Endothelial cell of umbilical vein (primary cell): ENCODE measurements at regions not wholly inside any gene's neighbourhood (a gene's known extent, or its start where the extent isn't known, plus 50 kb on each side); places are given as distances from the start of the nearest gene placed in this dataset.

Experiments
- BruUV-seq: library from RNA; stranded (reverse); fragments of 400-500 nt; replicated peaks from 2 replicates; lab custom pipeline; 2021; lab: Mats Ljungman, UMichigan
- CTCF ChIA-PET: fragments of 300-600, 350-600 bp; sonication (Branson Sonifier 250); formaldehyde crosslinking; loops from one replicate; lab custom pipeline; 2021; ENCODE audit warnings: antibody characterized with exemption, inconsistent platforms; lab: Charles Lee
- POLR2A ChIA-PET: fragments of 300-600, 350-600 bp; sonication (Branson Sonifier 250); formaldehyde crosslinking; loops from one replicate; lab custom pipeline; 2021; ENCODE audit warnings: antibody characterized with exemption, inconsistent platforms; lab: Charles Lee
- DNase-seq: peaks from one replicate; pipeline ENCODE4 v3.0.0-alpha.2; 2011; ENCODE audit warnings: low read depth, low spot score
- FAIRE-seq: peaks from 2 replicates; lab custom pipeline; 2011; peaks lifted over from hg19 to GRCh38; lab: Jason Lieb, UNC
- H2AFZ ChIP-seq: 2 replicates; pipeline ENCODE4 v1.6.0; 2012; ENCODE audit warnings: low read depth, low read length, control low read depth, inconsistent platforms
- H3K27ac ChIP-seq: 2 replicates; pipeline ENCODE4 v1.5.1; 2011; ENCODE audit warnings: low read depth, mild to moderate bottlenecking, control low read depth, low read length, moderate library complexity; ENCODE audit not compliant: insufficient read depth
- H3K27me3 ChIP-seq, 2 experiments: 2 replicates each; pipeline versions ENCODE4 v1.6.0 to v1.6.1; 2011; ENCODE audit warnings: low read length in 2 of 2, mixed read lengths in 1 of 2; ENCODE audit not compliant: control insufficient read depth in 2 of 2, insufficient read depth in 2 of 2
- H3K36me3 ChIP-seq, 2 experiments: 2 replicates in 1 of 2; 3 replicates in 1 of 2; pipeline ENCODE4 v1.5.1; 2011; ENCODE audit warnings: low read length in 2 of 2, mild to moderate bottlenecking in 1 of 2, moderate library complexity in 1 of 2; ENCODE audit not compliant: control insufficient read depth in 2 of 2, insufficient read depth in 2 of 2; ENCODE audit errors: extremely low read depth in 1 of 2
- H3K4me1 ChIP-seq: 3 replicates; pipeline ENCODE4 v1.5.1; 2011; ENCODE audit warnings: mild to moderate bottlenecking, low read length; ENCODE audit not compliant: control insufficient read depth, insufficient read depth; ENCODE audit errors: extremely low read depth
- H3K4me2 ChIP-seq: 2 replicates; pipeline ENCODE4 v1.6.1; 2011; ENCODE audit warnings: low read length, control low read depth, mixed read lengths; ENCODE audit not compliant: insufficient read depth
- H3K4me3 ChIP-seq, 3 experiments: fragments of 200-600 bp in 1 of 3; sonication (generic), shearing (Covaris generic) in 1 of 3; replicated peaks in 1 of 3; 2 replicates each; pipeline ENCODE4 v1.5.1; 2011 to 2016; ENCODE audit warnings: control low read depth in 3 of 3, low read length in 3 of 3, mild to moderate bottlenecking in 2 of 3, inconsistent platforms in 1 of 3, low read depth in 1 of 3, moderate library complexity in 1 of 3; ENCODE audit not compliant: insufficient read depth in 1 of 3
- H3K79me2 ChIP-seq: 2 replicates; pipeline ENCODE4 v1.6.0; 2012; ENCODE audit warnings: low read length, inconsistent platforms; ENCODE audit not compliant: control insufficient read depth, insufficient read depth
- H3K9ac ChIP-seq: replicated peaks from 2 replicates; pipeline ENCODE3; 2011; ENCODE audit warnings: low read length, control low read depth; ENCODE audit not compliant: insufficient read depth; ENCODE audit errors: extremely low read depth
- H3K9me1 ChIP-seq: replicated peaks from 3 replicates; pipeline ENCODE4 v1.6.0; 2011; ENCODE audit warnings: mild to moderate bottlenecking, low read length; ENCODE audit not compliant: control insufficient read depth, insufficient read depth; ENCODE audit errors: extremely low read depth
- H3K9me3 ChIP-seq: replicated peaks from 2 replicates; pipeline ENCODE4 v1.5.1; 2012; ENCODE audit warnings: low read length, inconsistent platforms; ENCODE audit not compliant: control insufficient read depth, insufficient read depth
- H4K20me1 ChIP-seq: replicated peaks from 2 replicates; pipeline ENCODE3; 2011; ENCODE audit warnings: mild to moderate bottlenecking, low read length; ENCODE audit not compliant: control insufficient read depth, insufficient read depth; ENCODE audit errors: extremely low read depth
- EZH2 ChIP-seq: IDR thresholded peaks from 2 replicates; pipeline ENCODE4 v1.6.1; 2012; ENCODE audit warnings: borderline replicate concordance, low read depth, mild to moderate bottlenecking, moderate library complexity, low read length, inconsistent platforms; ENCODE audit not compliant: severe bottlenecking
- FOS ChIP-seq: IDR thresholded peaks from 2 replicates; pipeline ENCODE4 v1.6.1; 2011; ENCODE audit warnings: mild to moderate bottlenecking, low read length, moderate library complexity, borderline replicate concordance; ENCODE audit not compliant: insufficient read depth
- GATA2 ChIP-seq: IDR thresholded peaks from 2 replicates; pipeline ENCODE4 v1.7.0; 2011; ENCODE audit warnings: low read depth, mild to moderate bottlenecking, moderate library complexity, mixed read lengths, low read length; ENCODE audit not compliant: insufficient read length, insufficient read depth
- JUN ChIP-seq: IDR thresholded peaks from 2 replicates; pipeline ENCODE4 v1.6.1; 2011; ENCODE audit warnings: borderline replicate concordance, low read depth; ENCODE audit not compliant: insufficient read length, insufficient read depth
- MYC ChIP-seq: IDR thresholded peaks from one replicate; pipeline ENCODE4 v1.6.1; 2011; ENCODE audit warnings: mild to moderate bottlenecking, low read depth, low read length
- POLR2A ChIP-seq: IDR thresholded peaks from 2 replicates; pipeline ENCODE4 v1.6.1; 2012; ENCODE audit warnings: low read depth, mild to moderate bottlenecking, control low read depth, low read length
- POLR2AphosphoS5 ChIP-seq: IDR thresholded peaks from 2 replicates; pipeline ENCODE4 v1.6.1; 2012; ENCODE audit warnings: low read depth, mild to moderate bottlenecking, control low read depth, low read length, moderate library complexity; ENCODE audit not compliant: insufficient read depth
- dilution Hi-C: fragments of 300-500 bp; cut with MboI; formaldehyde crosslinking; loops from one replicate; pipeline ENCODE4 v1.15.0; 2019; ENCODE audit warnings: low sequenced_read_pairs; ENCODE audit not compliant: extremely low pct_ligation_motif_present
- intact Hi-C: fragments of 100-400 bp; cut with micrococcal nuclease; formaldehyde crosslinking; loops from one replicate; pipeline ENCODE4 v1.10.0; 2022
- TF ChIP-seq, protein P1 (sequence below), 2 donors: IDR thresholded peaks; 1 replicate in 1 of 2; 2 replicates in 1 of 2; pipeline ENCODE4 v1.5.1; 2011; ENCODE audit warnings: low read length in 2 of 2, mild to moderate bottlenecking in 2 of 2, moderate library complexity in 2 of 2, control low read depth in 1 of 2, inconsistent platforms in 1 of 2, low read depth in 1 of 2; ENCODE audit not compliant: insufficient read depth in 1 of 2; ENCODE audit errors: extremely low read depth in 1 of 2
- TF ChIP-seq, protein P2 (sequence below): IDR thresholded peaks from 2 replicates; pipeline ENCODE4 v1.6.1; 2011; ENCODE audit not compliant: insufficient read depth, insufficient read length

DNA sequence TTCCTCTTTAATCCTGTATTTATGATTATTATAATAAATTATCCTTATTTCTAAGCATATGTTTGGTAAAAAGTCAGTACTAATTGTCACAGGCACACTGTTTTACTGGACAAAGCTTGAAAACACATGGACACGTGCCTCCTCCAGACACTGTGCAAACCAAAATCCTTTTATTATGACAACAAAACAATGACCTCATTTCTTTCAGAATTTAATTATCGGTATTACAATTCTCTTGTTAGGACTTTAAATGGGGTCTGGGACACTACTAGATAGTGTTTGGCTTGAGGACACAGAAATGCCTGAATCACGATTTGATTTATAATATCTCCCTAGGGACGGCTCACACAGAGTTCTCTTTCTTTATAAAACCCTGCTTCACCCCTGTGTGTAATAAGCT lies 107.3 kb upstream of the IGSF10 start:
- dilution Hi-C loops: no loop called here
- H4K20me1 ChIP-seq: no peaks in the 10 kb centered on the region
- H3K79me2 ChIP-seq: no peaks in the 10 kb centered on the region
- BruUV-seq: no TSS peak
- ChIA-PET CTCF (interaction anchor here (1.0 kb wide), 1 partner anchor 11 kb away, joined by 3 read pairs; no protein-coding TSS in a partner anchor), POLR2A (no interaction called here)
- H3K9ac ChIP-seq: no peak overlapping the region
- H3K4me1 ChIP-seq: no peaks in the 10 kb centered on the region
- H2AFZ ChIP-seq: no peak overlapping the region
- H3K27ac ChIP-seq: no peak overlapping the region
- TF ChIP-seq, protein P1, sequence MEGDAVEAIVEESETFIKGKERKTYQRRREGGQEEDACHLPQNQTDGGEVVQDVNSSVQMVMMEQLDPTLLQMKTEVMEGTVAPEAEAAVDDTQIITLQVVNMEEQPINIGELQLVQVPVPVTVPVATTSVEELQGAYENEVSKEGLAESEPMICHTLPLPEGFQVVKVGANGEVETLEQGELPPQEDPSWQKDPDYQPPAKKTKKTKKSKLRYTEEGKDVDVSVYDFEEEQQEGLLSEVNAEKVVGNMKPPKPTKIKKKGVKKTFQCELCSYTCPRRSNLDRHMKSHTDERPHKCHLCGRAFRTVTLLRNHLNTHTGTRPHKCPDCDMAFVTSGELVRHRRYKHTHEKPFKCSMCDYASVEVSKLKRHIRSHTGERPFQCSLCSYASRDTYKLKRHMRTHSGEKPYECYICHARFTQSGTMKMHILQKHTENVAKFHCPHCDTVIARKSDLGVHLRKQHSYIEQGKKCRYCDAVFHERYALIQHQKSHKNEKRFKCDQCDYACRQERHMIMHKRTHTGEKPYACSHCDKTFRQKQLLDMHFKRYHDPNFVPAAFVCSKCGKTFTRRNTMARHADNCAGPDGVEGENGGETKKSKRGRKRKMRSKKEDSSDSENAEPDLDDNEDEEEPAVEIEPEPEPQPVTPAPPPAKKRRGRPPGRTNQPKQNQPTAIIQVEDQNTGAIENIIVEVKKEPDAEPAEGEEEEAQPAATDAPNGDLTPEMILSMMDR (IDR thresholded peaks at IDR 0.05; ENCODE audit: extremely low read depth in 1 of 2, insufficient read depth in 1 of 2, low read depth in 1 of 2, low read length in 2 of 2): no peak
- TF ChIP-seq POLR2A (no peak), POLR2AphosphoS5 (no peak), MYC (no peak), EZH2 (no peak), JUN (no peak), FOS (no peak), GATA2 (no peak)
- TF ChIP-seq, protein P2, sequence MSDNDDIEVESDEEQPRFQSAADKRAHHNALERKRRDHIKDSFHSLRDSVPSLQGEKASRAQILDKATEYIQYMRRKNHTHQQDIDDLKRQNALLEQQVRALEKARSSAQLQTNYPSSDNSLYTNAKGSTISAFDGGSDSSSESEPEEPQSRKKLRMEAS: no peak
- H3K9me3 ChIP-seq: no peaks in the 10 kb centered on the region
- DNase-seq: no peak
- H3K9me1 ChIP-seq: no peaks in the 10 kb centered on the region
- no peaks in the 10 kb centered on the region for H3K36me3 ChIP-seq
- intact Hi-C loops: no loop called here
- H3K4me2 ChIP-seq: no peak overlapping the region
- no peak overlapping the region for H3K4me3 ChIP-seq
- FAIRE-seq: no peak
- H3K27me3 ChIP-seq: no peaks in the 10 kb centered on the region
